HUES6 (cell line): ENCODE measurements at regions not wholly inside any gene's neighbourhood (a gene's known extent, or its start where the extent isn't known, plus 50 kb on each side); places are given as distances from the start of the nearest gene placed in this dataset.

Experiments used
- H3K27ac ChIP-seq: 2 replicates; pipeline ENCODE4 v1.7.0; 2013; ENCODE audit warnings: low read depth, mild to moderate bottlenecking, low read length, inconsistent platforms
- H3K27me3 ChIP-seq: 2 replicates; pipeline ENCODE4 v1.6.1; 2013; ENCODE audit warnings: low read length; ENCODE audit not compliant: control insufficient read depth, insufficient read depth
- H3K36me3 ChIP-seq: 2 replicates; pipeline ENCODE4 v1.6.1; 2013; ENCODE audit warnings: low read length; ENCODE audit not compliant: control insufficient read depth, insufficient read depth
- H3K4me1 ChIP-seq: 2 replicates; pipeline ENCODE4 v1.6.1; 2013; ENCODE audit warnings: low read length; ENCODE audit not compliant: control insufficient read depth, insufficient read depth
- H3K4me3 ChIP-seq: 2 replicates; pipeline ENCODE4 v1.5.1; 2013; ENCODE audit warnings: low read depth, low read length
- H3K9ac ChIP-seq: one replicate; pipeline ENCODE4 v1.6.1; 2013; ENCODE audit warnings: mild to moderate bottlenecking, low read length
- H3K9me3 ChIP-seq: 2 replicates; pipeline ENCODE4 v1.6.1; 2013; ENCODE audit warnings: low read depth, low read length; ENCODE audit not compliant: control insufficient read depth, insufficient read depth

GRCh38 chr12:126385785-126386184 is 1320.5 kb downstream of the AACS start:
- Histone ChIP-seq H3K4me1 (peaks cover 18% of the 10 kb centered on the region), H3K9ac (no peak overlapping the region), H3K36me3 (no peaks in the 10 kb centered on the region), H3K9me3 (no peaks in the 10 kb centered on the region), H3K27me3 (no peaks in the 10 kb centered on the region), H3K4me3 (no peak overlapping the region), H3K27ac (no peak overlapping the region)

- Histone ChIP-seq H3K4me3 (no peak overlapping the region), H3K4me1 (peaks cover 12% of the 10 kb centered on the region), H3K9me3 (no peaks in the 10 kb centered on the region), H3K9ac (no peak overlapping the region), H3K27ac (no peak overlapping the region), H3K36me3 (no peaks in the 10 kb centered on the region), H3K27me3 (no peaks in the 10 kb centered on the region)
Observed at GRCh38 chr12:126389220-126389841, 1324.1 kb downstream of the AACS start.

DNA sequence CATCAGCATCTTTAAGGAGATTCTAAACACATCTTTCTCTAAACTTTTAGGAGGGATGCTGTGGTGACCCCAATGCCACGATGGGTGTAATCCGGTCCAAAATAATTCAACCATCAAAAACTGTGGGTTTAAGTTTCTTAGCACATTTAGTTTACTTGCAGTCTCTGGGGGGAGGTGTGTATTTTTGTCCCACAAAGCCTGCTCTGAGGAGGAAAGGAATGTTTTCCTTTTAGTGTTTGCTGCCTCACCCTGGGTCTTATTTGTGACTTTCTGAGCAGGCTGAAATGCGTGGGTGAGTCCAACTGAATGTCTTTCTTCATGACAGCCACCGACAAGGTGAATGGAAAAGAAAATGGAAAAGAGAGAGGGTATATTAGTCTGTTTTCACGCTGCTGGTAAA is 1324.7 kb downstream of the AACS start:
- no peak overlapping the region for H3K9ac ChIP-seq
- H3K27me3 ChIP-seq = no peaks in the 10 kb centered on the region
- H3K9me3 ChIP-seq = no peaks in the 10 kb centered on the region
- no peaks in the 10 kb centered on the region for H3K36me3 ChIP-seq
- H3K4me1 ChIP-seq = peaks cover 5% of the 10 kb centered on the region; the same call in 1 of the 2 replicates
- no peak overlapping the region for H3K27ac ChIP-seq
- no peak overlapping the region for H3K4me3 ChIP-seq

- no peak overlapping the region for H3K9ac ChIP-seq
- no peaks in the 10 kb centered on the region for H3K9me3 ChIP-seq
- no peak overlapping the region for H3K27ac ChIP-seq
- no peaks in the 10 kb centered on the region for H3K36me3 ChIP-seq
- H3K27me3 ChIP-seq = no peaks in the 10 kb centered on the region
- H3K4me3 ChIP-seq = no peak overlapping the region
- H3K4me1 ChIP-seq = no peaks in the 10 kb centered on the region
Observed at GRCh38 chr12:126390969-126391566, 1325.8 kb downstream of the AACS start.

GRCh38 chr12:126396536-126396935 is 1331.3 kb downstream of the AACS start:
- H3K9me3 ChIP-seq = peaks cover 24% of the 10 kb centered on the region
- no peaks in the 10 kb centered on the region for H3K36me3 ChIP-seq
- no peak overlapping the region for H3K27ac ChIP-seq

DNA sequence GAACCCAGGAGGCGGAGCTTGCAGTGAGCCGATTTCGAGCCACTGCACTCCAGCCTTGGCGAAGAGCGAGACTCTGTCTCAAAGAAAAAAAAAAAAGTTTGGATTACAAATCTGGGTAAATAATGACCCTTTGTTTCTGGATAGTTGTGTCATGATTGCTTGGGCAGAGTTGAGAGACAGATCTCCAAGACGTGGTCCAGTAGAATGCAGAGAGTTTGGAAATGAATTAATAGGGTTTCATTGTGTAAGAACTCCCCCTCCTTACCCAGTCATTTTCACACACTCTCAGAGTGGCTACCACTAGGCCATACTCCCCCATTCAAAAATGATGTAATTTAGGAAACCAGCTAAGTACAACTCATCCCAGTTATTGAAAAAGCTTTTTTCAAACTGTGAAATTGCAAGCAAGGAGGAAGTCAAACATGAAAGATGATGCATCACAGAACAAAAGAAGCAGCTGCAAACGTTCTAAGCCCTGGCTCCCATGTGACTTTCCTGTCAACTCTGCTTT is 1331.9 kb downstream of the AACS start:
- Histone ChIP-seq H3K27ac (no peak overlapping the region), H3K27me3 (no peaks in the 10 kb centered on the region), H3K4me1 (no peaks in the 10 kb centered on the region), H3K36me3 (no peaks in the 10 kb centered on the region), H3K9me3 (peaks cover 24% of the 10 kb centered on the region), H3K4me3 (no peak overlapping the region), H3K9ac (no peak overlapping the region)

More at GRCh38 chr12:126396536-126396935, 1331.3 kb downstream of the AACS start:
- Histone ChIP-seq H3K9ac (no peak overlapping the region), H3K4me1 (no peaks in the 10 kb centered on the region), H3K4me3 (no peak overlapping the region), H3K27me3 (no peaks in the 10 kb centered on the region)

GRCh38 chr12:126397660-126398059 is 1332.4 kb downstream of the AACS start:
- H3K36me3 ChIP-seq = no peaks in the 10 kb centered on the region
- H3K27ac ChIP-seq = no peak overlapping the region
- no peaks in the 10 kb centered on the region for H3K27me3 ChIP-seq
- H3K4me3 ChIP-seq = no peak overlapping the region
- H3K9ac ChIP-seq = no peak overlapping the region
- H3K4me1 ChIP-seq = no peaks in the 10 kb centered on the region
- peaks cover 24% of the 10 kb centered on the region for H3K9me3 ChIP-seq

DNA sequence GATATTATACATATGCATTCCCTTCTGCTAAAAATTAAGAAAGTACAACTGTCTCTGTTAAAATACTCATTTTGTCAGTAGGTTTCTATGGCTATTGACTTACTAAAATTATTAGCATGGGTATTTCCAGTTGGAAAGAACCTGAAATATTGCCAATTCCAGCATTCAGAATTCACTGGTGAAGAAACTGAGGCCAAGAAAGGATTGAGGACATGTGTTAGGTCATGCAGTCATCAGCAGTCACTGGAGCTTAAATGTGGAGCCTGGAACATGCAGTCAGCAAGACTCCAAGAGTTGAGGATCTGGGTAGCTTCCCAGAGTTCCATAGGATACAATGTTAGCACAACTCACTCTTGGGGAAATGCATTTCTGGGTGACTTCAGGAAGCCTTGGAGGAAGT is 1335.6 kb downstream of the AACS start:
- Histone ChIP-seq H3K27ac (no peak overlapping the region), H3K27me3 (no peaks in the 10 kb centered on the region), H3K36me3 (no peaks in the 10 kb centered on the region), H3K4me3 (no peak overlapping the region), H3K4me1 (no peaks in the 10 kb centered on the region), H3K9me3 (peaks cover 24% of the 10 kb centered on the region), H3K9ac (no peak overlapping the region)

DNA sequence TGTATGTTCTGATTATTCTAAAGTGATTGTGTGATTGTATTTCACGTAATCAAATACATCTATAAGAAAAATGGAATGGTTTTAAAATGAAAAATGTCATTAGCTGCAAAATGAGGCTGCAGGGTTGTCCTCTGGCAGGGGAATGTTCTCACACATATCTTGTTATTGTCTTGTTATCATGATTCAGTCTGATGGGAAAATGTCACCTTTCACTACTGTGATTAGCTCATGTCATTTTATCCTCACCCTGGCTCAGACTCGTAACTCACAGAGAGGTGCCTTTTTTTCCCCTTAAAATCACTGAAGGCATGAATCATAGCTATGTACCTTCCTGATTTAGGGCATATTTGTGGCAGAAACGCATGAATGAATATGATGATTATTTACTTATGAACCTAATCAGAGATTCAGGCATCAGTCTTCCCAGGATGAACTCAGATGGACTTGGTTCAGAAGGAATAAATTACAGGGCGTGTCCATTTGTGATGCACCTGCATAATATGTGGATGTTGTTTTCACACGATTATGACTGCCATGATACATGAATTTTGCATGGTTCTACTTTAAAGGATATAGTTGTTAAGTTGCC is 1339.2 kb downstream of the AACS start:
- Histone ChIP-seq H3K27ac (no peak overlapping the region), H3K4me1 (no peaks in the 10 kb centered on the region), H3K4me3 (no peak overlapping the region), H3K27me3 (no peaks in the 10 kb centered on the region), H3K36me3 (no peaks in the 10 kb centered on the region), H3K9ac (no peak overlapping the region), H3K9me3 (peaks cover 3% of the 10 kb centered on the region; the same call in 1 of the 2 replicates)

DNA sequence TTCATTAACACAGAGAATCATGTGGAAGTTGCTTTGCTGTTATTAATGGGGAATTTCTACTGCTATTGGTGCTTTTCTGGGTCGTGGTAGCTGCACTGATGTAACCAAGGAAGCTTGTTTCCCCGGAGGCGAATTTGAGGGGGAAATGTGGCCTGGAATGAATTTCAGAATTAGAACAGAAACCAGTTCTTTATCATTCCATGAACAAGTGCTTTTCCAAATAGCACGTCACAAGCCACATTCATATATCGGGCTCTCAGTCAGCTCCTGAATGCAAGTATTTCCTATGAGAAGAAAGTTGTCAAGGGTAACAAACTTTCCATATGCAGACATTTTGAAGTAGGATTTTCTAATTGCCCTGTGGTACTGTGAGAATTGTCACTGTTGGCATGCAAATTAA is 1353.2 kb downstream of the AACS start:
- H3K36me3 ChIP-seq = no peaks in the 10 kb centered on the region
- no peak overlapping the region for H3K9ac ChIP-seq
- H3K9me3 ChIP-seq = no peaks in the 10 kb centered on the region
- no peaks in the 10 kb centered on the region for H3K4me1 ChIP-seq
- H3K27me3 ChIP-seq = no peaks in the 10 kb centered on the region
- no peak overlapping the region for H3K4me3 ChIP-seq
- H3K27ac ChIP-seq = no peak overlapping the region

DNA sequence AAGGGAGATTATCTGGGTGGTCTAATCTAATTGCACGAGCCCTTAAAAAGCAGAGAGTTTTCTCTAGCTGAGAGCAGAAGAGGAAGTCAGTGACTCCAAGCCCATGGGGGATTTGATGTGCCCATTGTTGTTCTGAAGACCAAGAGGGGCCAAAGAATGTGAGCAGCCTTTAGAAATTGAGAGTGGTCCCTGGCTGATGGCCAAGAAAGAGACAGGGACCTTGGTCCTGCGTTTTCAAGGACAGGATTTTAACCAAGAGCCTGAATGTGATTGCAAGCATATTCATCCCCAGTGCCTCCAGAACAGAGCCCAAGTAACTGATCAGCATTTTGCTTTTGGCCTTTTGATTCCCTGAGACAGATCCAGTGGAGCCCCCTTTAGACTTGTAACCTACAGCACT is 1353.9 kb downstream of the AACS start:
- no peaks in the 10 kb centered on the region for H3K36me3 ChIP-seq
- no peaks in the 10 kb centered on the region for H3K4me1 ChIP-seq

More for the DNA sequence above, 1353.9 kb downstream of the AACS start:
- Histone ChIP-seq H3K4me3 (no peak overlapping the region), H3K27ac (no peak overlapping the region), H3K27me3 (no peaks in the 10 kb centered on the region), H3K9me3 (no peaks in the 10 kb centered on the region), H3K9ac (no peak overlapping the region)
